H9 (cell line): ENCODE measurements at regions not wholly inside any gene's neighbourhood (a gene's known extent, or its start where the extent isn't known, plus 50 kb on each side); places are given as distances from the start of the nearest gene placed in this dataset.

ENCODE experiments used
- DNase-seq: peaks from one replicate; pipeline ENCODE4 v3.0.0-alpha.2; 2017
- H2AFZ ChIP-seq: one replicate; pipeline ENCODE4 v1.6.1; 2013; ENCODE audit warnings: mild to moderate bottlenecking, low read length, control low read depth, moderate library complexity
- H2AK5ac ChIP-seq: 2 replicates; pipeline ENCODE4 v1.6.1; 2013; ENCODE audit warnings: low read length, control low read depth, mixed read lengths; ENCODE audit not compliant: insufficient read length
- H2BK120ac ChIP-seq: one replicate; pipeline ENCODE4 v1.6.1; 2013; ENCODE audit warnings: low read depth, mild to moderate bottlenecking, low read length, control low read depth, inconsistent platforms; ENCODE audit not compliant: poor library complexity, severe bottlenecking
- H2BK12ac ChIP-seq: 2 replicates; pipeline ENCODE4 v1.6.1; 2013; ENCODE audit warnings: low read length, control low read depth, mixed read lengths, low read depth; ENCODE audit not compliant: insufficient read length
- H2BK15ac ChIP-seq: 2 replicates; pipeline ENCODE4 v1.6.1; 2013; ENCODE audit warnings: low read depth, low read length, control low read depth
- H2BK20ac ChIP-seq: one replicate; pipeline ENCODE4 v1.6.1; 2013; ENCODE audit warnings: low read depth, mild to moderate bottlenecking, low read length, control low read depth, inconsistent platforms; ENCODE audit not compliant: poor library complexity, severe bottlenecking
- H2BK5ac ChIP-seq: 2 replicates; pipeline ENCODE4 v1.6.1; 2013; ENCODE audit warnings: low read length, control low read depth, mixed read lengths; ENCODE audit not compliant: insufficient read length
- H3K14ac ChIP-seq: 2 replicates; pipeline ENCODE4 v1.6.1; 2013; ENCODE audit warnings: low read length, control low read depth; ENCODE audit not compliant: insufficient read depth
- H3K18ac ChIP-seq: 2 replicates; pipeline ENCODE4 v1.6.1; 2013; ENCODE audit warnings: low read depth, mild to moderate bottlenecking, mixed read lengths, low read length, control low read depth; ENCODE audit not compliant: insufficient read length
- H3K23ac ChIP-seq: 2 replicates; pipeline ENCODE4 v1.6.1; 2013; ENCODE audit warnings: low read length, control low read depth, mixed read lengths, low read depth; ENCODE audit not compliant: insufficient read length
- H3K23me2 ChIP-seq: 2 replicates; pipeline ENCODE4 v1.6.1; 2013; ENCODE audit warnings: low read depth, mild to moderate bottlenecking, mixed read lengths, low read length, control low read depth; ENCODE audit not compliant: insufficient read length, poor library complexity, severe bottlenecking
- H3K27ac ChIP-seq: 2 replicates; pipeline ENCODE4 v1.5.1; 2013; ENCODE audit warnings: low read length, control low read depth, mixed read lengths, low read depth; ENCODE audit not compliant: insufficient read length
- H3K27me3 ChIP-seq: 2 replicates; pipeline ENCODE4 v1.6.1; 2013; ENCODE audit warnings: low read length, control low read depth, inconsistent platforms; ENCODE audit not compliant: insufficient read depth
- H3K4ac ChIP-seq: 2 replicates; pipeline ENCODE4 v1.6.1; 2013; ENCODE audit warnings: low read depth, mild to moderate bottlenecking, control low read depth, inconsistent platforms, low read length, moderate library complexity
- H3K4me1 ChIP-seq: 2 replicates; pipeline ENCODE4 v1.6.1; 2013; ENCODE audit warnings: low read length, control low read depth, inconsistent platforms; ENCODE audit not compliant: insufficient read depth
- H3K4me2 ChIP-seq: 2 replicates; pipeline ENCODE4 v1.6.1; 2013; ENCODE audit warnings: low read length, control low read depth, mixed read lengths; ENCODE audit not compliant: insufficient read length, insufficient read depth
- H3K56ac ChIP-seq: 2 replicates; pipeline ENCODE4 v1.6.1; 2013; ENCODE audit warnings: low read depth, mild to moderate bottlenecking, mixed read lengths, low read length, control low read depth; ENCODE audit not compliant: insufficient read length
- H3K79me1 ChIP-seq: 2 replicates; pipeline ENCODE4 v1.6.1; 2013; ENCODE audit warnings: low read depth, mild to moderate bottlenecking, moderate library complexity, low read length, control low read depth, inconsistent platforms; ENCODE audit not compliant: insufficient read depth, poor library complexity, severe bottlenecking
- H3K79me2 ChIP-seq: 2 replicates; pipeline ENCODE4 v1.6.1; 2013; ENCODE audit warnings: low read length, control low read depth, inconsistent platforms; ENCODE audit not compliant: insufficient read depth
- H3K9ac ChIP-seq: 2 replicates; pipeline ENCODE4 v1.6.1; 2013; ENCODE audit warnings: low read length, control low read depth, mixed read lengths; ENCODE audit not compliant: insufficient read length; ENCODE audit errors: extremely low read depth
- H3K9me3 ChIP-seq: one replicate; pipeline ENCODE4 v1.6.1; 2013; ENCODE audit warnings: low read depth, low read length, inconsistent platforms; ENCODE audit not compliant: control insufficient read depth
- H3T11ph ChIP-seq: one replicate; pipeline ENCODE4 v1.6.1; 2013; ENCODE audit warnings: mild to moderate bottlenecking, low read length, control low read depth, inconsistent platforms
- H4K20me1 ChIP-seq: one replicate; pipeline ENCODE4 v1.6.1; 2013; ENCODE audit not compliant: control insufficient read depth, insufficient read length, insufficient read depth
- H4K5ac ChIP-seq: 2 replicates; pipeline ENCODE4 v1.6.1; 2013; ENCODE audit warnings: low read depth, mild to moderate bottlenecking, mixed read lengths, low read length, control low read depth; ENCODE audit not compliant: insufficient read length
- H4K8ac ChIP-seq: replicated peaks from 2 replicates; pipeline ENCODE4 v1.6.1; 2013; ENCODE audit warnings: low read length, control low read depth, mixed read lengths, low read depth; ENCODE audit not compliant: insufficient read length
- H4K91ac ChIP-seq: 2 replicates; pipeline ENCODE4 v1.6.1; 2013; ENCODE audit warnings: low read depth, mild to moderate bottlenecking, moderate library complexity, mixed read lengths, low read length, control low read depth; ENCODE audit not compliant: insufficient read length
- H3K27ac Mint-ChIP-seq, 3 experiments: 2 replicates in 2 of 3; 3 replicates in 1 of 3; pipeline ENCODE4 v1.8.0; 2020 to 2021; ENCODE audit warnings: mixed read lengths in 3 of 3, mild to moderate bottlenecking in 1 of 3, moderate library complexity in 1 of 3
- H3K27me3 Mint-ChIP-seq: 2 replicates; pipeline ENCODE4 v1.8.0; 2021; ENCODE audit warnings: low read depth, mild to moderate bottlenecking, moderate library complexity, mixed read lengths
- H3K36me3 Mint-ChIP-seq, 3 experiments: 2 replicates in 2 of 3; 3 replicates in 1 of 3; pipeline ENCODE4 v1.8.0; 2020 to 2021; ENCODE audit warnings: low read depth in 3 of 3, mixed read lengths in 3 of 3; ENCODE audit not compliant: insufficient read depth in 1 of 3
- H3K4me1 Mint-ChIP-seq, 2 experiments: 2 replicates each; pipeline ENCODE4 v1.8.0; 2020; ENCODE audit warnings: mixed read lengths in 2 of 2
- H3K4me3 Mint-ChIP-seq, 2 experiments: 2 replicates in 1 of 2; 3 replicates in 1 of 2; pipeline ENCODE4 v1.8.0; 2020 to 2021; ENCODE audit warnings: mild to moderate bottlenecking in 2 of 2, mixed read lengths in 2 of 2, moderate library complexity in 1 of 2
- H3K9me3 Mint-ChIP-seq, 2 experiments: 2 replicates in 1 of 2; 3 replicates in 1 of 2; pipeline ENCODE4 v1.8.0; 2020; ENCODE audit warnings: mild to moderate bottlenecking in 2 of 2, mixed read lengths in 2 of 2, moderate library complexity in 1 of 2
- WGBS: extraction: QIAGEN DNeasy Blood & Tissue Kit; methylation state at CpG from one replicate; pipeline ENCODE4 v1.1.7; 2013; ENCODE audit warnings: missing lambda C conversion rate, low lambda C conversion rate, mixed read lengths; ENCODE audit not compliant: insufficient read length; ENCODE audit errors: extremely low coverage; 5-methylcytosine and 5-hydroxymethylcytosine counted together
- TF ChIP-seq, protein P1 (sequence below): fragments of 200-600 bp; sonication (generic); conservative IDR thresholded peaks from 3 replicates; pipeline ENCODE4 v1.8.0; 2021; ENCODE audit warnings: antibody characterized with exemption, mild to moderate bottlenecking

DNA sequence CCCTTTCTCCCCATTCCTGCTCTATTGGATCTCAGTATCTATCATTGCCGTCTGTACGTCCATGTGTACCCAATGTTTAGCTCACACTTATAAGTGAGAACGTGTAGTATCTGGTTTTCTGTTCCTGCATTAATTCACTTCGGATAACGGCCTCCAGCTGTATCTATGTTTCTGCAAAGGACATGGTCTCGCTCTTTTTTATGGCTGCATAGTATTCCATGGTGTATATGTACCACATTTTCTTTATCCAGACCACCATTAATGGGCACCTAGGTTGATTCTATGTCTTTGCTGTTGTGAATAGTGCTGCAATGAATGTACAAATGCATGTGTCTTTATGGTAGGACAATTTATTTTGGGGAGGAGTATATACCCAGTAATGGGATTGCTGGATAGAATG, 94.4 kb upstream of the MPP7 start:
- H3T11ph ChIP-seq: no peak overlapping the region
- H4K20me1 ChIP-seq: no peaks in the 10 kb centered on the region
- H4K5ac ChIP-seq: no peak overlapping the region
- Mint-ChIP-seq H3K4me1 (peaks cover 11 to 17% of the 10 kb centered on the region in 2 experiments), H3K36me3 (no peaks in the 10 kb centered on the region), H3K27ac (no peak overlapping the region), H3K9me3 (no peaks in the 10 kb centered on the region; a peak in 2 of 5 replicates), H3K27me3 (no peaks in the 10 kb centered on the region; the same call in 1 of the 2 replicates), H3K4me3 (no peak overlapping the region)
- H3K9ac ChIP-seq: no peak overlapping the region
- no peak overlapping the region for H2BK15ac ChIP-seq
- H2BK5ac ChIP-seq: no peak overlapping the region
- no peak overlapping the region for H2BK20ac ChIP-seq
- H3K23me2 ChIP-seq: no peaks in the 10 kb centered on the region
- H2BK120ac ChIP-seq: no peak overlapping the region
- H3K4ac ChIP-seq: no peak overlapping the region
- no peaks in the 10 kb centered on the region for H3K79me1 ChIP-seq
- no peak overlapping the region for H2AFZ ChIP-seq
- no peak overlapping the region for H2AK5ac ChIP-seq
- no peak overlapping the region for H3K27ac ChIP-seq
- WGBS: no CpG with 5 or more reads among the region's 6 CpGs
- no peak for DNase-seq
- no peak overlapping the region for H3K23ac ChIP-seq
- no peak overlapping the region for H3K4me2 ChIP-seq
- H3K18ac ChIP-seq: no peak overlapping the region
- no peaks in the 10 kb centered on the region for H3K27me3 ChIP-seq
- H3K56ac ChIP-seq: no peak overlapping the region
- TF ChIP-seq, protein P1, sequence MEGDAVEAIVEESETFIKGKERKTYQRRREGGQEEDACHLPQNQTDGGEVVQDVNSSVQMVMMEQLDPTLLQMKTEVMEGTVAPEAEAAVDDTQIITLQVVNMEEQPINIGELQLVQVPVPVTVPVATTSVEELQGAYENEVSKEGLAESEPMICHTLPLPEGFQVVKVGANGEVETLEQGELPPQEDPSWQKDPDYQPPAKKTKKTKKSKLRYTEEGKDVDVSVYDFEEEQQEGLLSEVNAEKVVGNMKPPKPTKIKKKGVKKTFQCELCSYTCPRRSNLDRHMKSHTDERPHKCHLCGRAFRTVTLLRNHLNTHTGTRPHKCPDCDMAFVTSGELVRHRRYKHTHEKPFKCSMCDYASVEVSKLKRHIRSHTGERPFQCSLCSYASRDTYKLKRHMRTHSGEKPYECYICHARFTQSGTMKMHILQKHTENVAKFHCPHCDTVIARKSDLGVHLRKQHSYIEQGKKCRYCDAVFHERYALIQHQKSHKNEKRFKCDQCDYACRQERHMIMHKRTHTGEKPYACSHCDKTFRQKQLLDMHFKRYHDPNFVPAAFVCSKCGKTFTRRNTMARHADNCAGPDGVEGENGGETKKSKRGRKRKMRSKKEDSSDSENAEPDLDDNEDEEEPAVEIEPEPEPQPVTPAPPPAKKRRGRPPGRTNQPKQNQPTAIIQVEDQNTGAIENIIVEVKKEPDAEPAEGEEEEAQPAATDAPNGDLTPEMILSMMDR: no peak
- H2BK12ac ChIP-seq: no peak overlapping the region
- H4K91ac ChIP-seq: no peak overlapping the region
- H3K4me1 ChIP-seq: no peaks in the 10 kb centered on the region
- no peak overlapping the region for H4K8ac ChIP-seq
- H3K14ac ChIP-seq: no peak overlapping the region
- no peaks in the 10 kb centered on the region for H3K79me2 ChIP-seq
- H3K9me3 ChIP-seq: no peaks in the 10 kb centered on the region
